BJ (cell line): ENCODE measurements at regions not wholly inside any gene's neighbourhood (a gene's known extent, or its start where the extent isn't known, plus 50 kb on each side); places are given as distances from the start of the nearest gene placed in this dataset.
A peak's percentile ranks its signal among the peaks of the same experiment; 100 is the strongest.

Experiments used
- CTCF ChIA-PET: fragments of 350-600 bp; formaldehyde crosslinking; extraction: SDS; loops from one replicate; lab custom pipeline; 2021; ENCODE audit warnings: antibody characterized with exemption, inconsistent platforms; lab: Yijun Ruan, JAX
- POLR2A ChIA-PET: fragments of 300-600 bp; sonication (Branson Sonifier 250); formaldehyde crosslinking; extraction: SDS; loops from one replicate; lab custom pipeline; 2021; ENCODE audit warnings: antibody characterized with exemption; lab: Charles Lee
- DNase-seq: peaks from one replicate; pipeline ENCODE4 v3.0.0-alpha.2; 2011; ENCODE audit warnings: low read depth
- H3K27me3 ChIP-seq: 2 replicates; pipeline ENCODE4 v1.6.0; 2011; ENCODE audit warnings: low read length; ENCODE audit not compliant: control insufficient read depth, insufficient read depth
- H3K36me3 ChIP-seq: 2 replicates; pipeline ENCODE4 v1.5.1; 2011; ENCODE audit warnings: low read length; ENCODE audit not compliant: control insufficient read depth, insufficient read depth
- H3K4me3 ChIP-seq: 2 replicates; pipeline ENCODE4 v1.5.1; 2011; ENCODE audit warnings: low read depth, mild to moderate bottlenecking, control low read depth, low read length
- CTCF ChIP-seq: IDR thresholded peaks from 2 replicates; pipeline ENCODE4 v1.5.1; 2011; ENCODE audit warnings: low read depth, mild to moderate bottlenecking, control low read depth, inconsistent platforms, low read length, moderate library complexity; ENCODE audit not compliant: insufficient read depth

GRCh38 chr5:31119938-31120641, 73.4 kb upstream of the CDH6 start:
- no peak for TF ChIP-seq CTCF
- POLR2A ChIA-PET, result no interaction called here
- Histone ChIP-seq H3K4me3 (no peak overlapping the region), H3K36me3 (no peaks in the 10 kb centered on the region), H3K27me3 (no peaks in the 10 kb centered on the region)
- CTCF ChIA-PET, result no interaction called here
- no peak for DNase-seq

- no peak overlapping the region for H3K4me3 ChIP-seq
- CTCF ChIA-PET, result interaction anchor here (0.6 kb wide), 1 partner anchor 108 kb away, joined by 3 read pairs; no protein-coding TSS in a partner anchor
- POLR2A ChIA-PET, result interaction anchor here (0.6 kb wide), 1 partner anchor 411 kb away, joined by 11 read pairs; no protein-coding TSS in a partner anchor
- no peaks in the 10 kb centered on the region for H3K36me3 ChIP-seq
- no peaks in the 10 kb centered on the region for H3K27me3 ChIP-seq
- no peak for DNase-seq
- TF ChIP-seq CTCF, result no peak
Measured at GRCh38 chr5:31116466-31117031, 76.9 kb upstream of the CDH6 start.

GRCh38 chr5:31114817-31115216, 78.7 kb upstream of the CDH6 start:
- ChIA-PET CTCF (interaction anchor here (0.7 kb wide), 1 partner anchor 219 kb away, joined by 3 read pairs; no protein-coding TSS in a partner anchor), POLR2A (no interaction called here)
- no peak for DNase-seq
- TF ChIP-seq CTCF, result no peak
- H3K36me3 ChIP-seq, result no peaks in the 10 kb centered on the region
- H3K27me3 ChIP-seq, result no peaks in the 10 kb centered on the region
- H3K4me3 ChIP-seq, result no peak overlapping the region

GRCh38 chr5:31113666-31114350, 79.7 kb upstream of the CDH6 start:
- DNase-seq, result no peak
- CTCF ChIA-PET, result interaction anchor here (1.5 kb wide), 1 partner anchor 10 kb away, joined by 4 read pairs; no protein-coding TSS in a partner anchor
- no peak overlapping the region for H3K4me3 ChIP-seq
- no peaks in the 10 kb centered on the region for H3K27me3 ChIP-seq
- POLR2A ChIA-PET, result no interaction called here
- no peaks in the 10 kb centered on the region for H3K36me3 ChIP-seq
- no peak for TF ChIP-seq CTCF

GRCh38 chr5:31113101-31113500, 80.4 kb upstream of the CDH6 start:
- H3K27me3 ChIP-seq, result no peaks in the 10 kb centered on the region
- peak; percentile 49 for DNase-seq
- TF ChIP-seq CTCF, result no peak
- CTCF ChIA-PET, result interaction anchor here (1.5 kb wide), 1 partner anchor 10 kb away, joined by 4 read pairs; no protein-coding TSS in a partner anchor
- H3K36me3 ChIP-seq, result no peaks in the 10 kb centered on the region
- no peak overlapping the region for H3K4me3 ChIP-seq
- POLR2A ChIA-PET, result no interaction called here
